Kidney glomerular epithelial cell (primary cell): ENCODE measurements at regions not wholly inside any gene's neighbourhood (a gene's known extent, or its start where the extent isn't known, plus 50 kb on each side); places are given as distances from the start of the nearest gene placed in this dataset.

Source experiments
- DNase-seq: peaks from one replicate; lab custom pipeline; 2025; lab: John Stamatoyannopoulos, UW

GRCh38 chr10:78740976-78741915 is 327.5 kb upstream of the ZMIZ1 start:
- DNase-seq = no peak

GRCh38 chr10:78742406-78742729 is 326.4 kb upstream of the ZMIZ1 start:
- DNase-seq = no peak

GRCh38 chr10:78742730-78743615 is 325.8 kb upstream of the ZMIZ1 start:
- DNase-seq = no peak

GRCh38 chr10:78744056-78744455 is 324.7 kb upstream of the ZMIZ1 start:
- no peak for DNase-seq

- no peak for DNase-seq
Observed at GRCh38 chr10:78744491-78745090, 324.2 kb upstream of the ZMIZ1 start.

GRCh38 chr10:78745441-78745840 is 323.3 kb upstream of the ZMIZ1 start:
- DNase-seq = no peak

GRCh38 chr10:78746155-78746763 is 322.5 kb upstream of the ZMIZ1 start:
- no peak for DNase-seq

GRCh38 chr10:78747401-78748234 is 321.1 kb upstream of the ZMIZ1 start:
- no peak for DNase-seq

- no peak for DNase-seq
Observed at GRCh38 chr10:78748235-78748533, 320.6 kb upstream of the ZMIZ1 start.

- no peak for DNase-seq
Observed at GRCh38 chr10:78749200-78749599, 319.6 kb upstream of the ZMIZ1 start.

GRCh38 chr10:78749898-78750297 is 318.9 kb upstream of the ZMIZ1 start:
- DNase-seq = no peak

- DNase-seq = no peak
Observed at GRCh38 chr10:78750418-78750817, 318.3 kb upstream of the ZMIZ1 start.

- DNase-seq = no peak
Observed at GRCh38 chr10:78751716-78752115, 317.1 kb upstream of the ZMIZ1 start.

- DNase-seq = no peak
Observed at GRCh38 chr10:78752221-78752620, 316.5 kb upstream of the ZMIZ1 start.

GRCh38 chr10:78752708-78753107 is 316.1 kb upstream of the ZMIZ1 start:
- no peak for DNase-seq

- DNase-seq = no peak
Observed at GRCh38 chr10:78754269-78755062, 314.3 kb upstream of the ZMIZ1 start.

- DNase-seq = no peak
Observed at GRCh38 chr10:78755063-78755701, 313.6 kb upstream of the ZMIZ1 start.

GRCh38 chr10:78755877-78756455 is 312.8 kb upstream of the ZMIZ1 start:
- DNase-seq = no peak

- DNase-seq = peak; percentile 95
Observed at GRCh38 chr10:78756604-78757343, 312.0 kb upstream of the ZMIZ1 start.
